ENCODE measurements at regions not wholly inside any gene's neighbourhood (a gene's known extent, or its start where the extent isn't known, plus 50 kb on each side); places are given as distances from the start of the nearest gene placed in this dataset.

DNA sequence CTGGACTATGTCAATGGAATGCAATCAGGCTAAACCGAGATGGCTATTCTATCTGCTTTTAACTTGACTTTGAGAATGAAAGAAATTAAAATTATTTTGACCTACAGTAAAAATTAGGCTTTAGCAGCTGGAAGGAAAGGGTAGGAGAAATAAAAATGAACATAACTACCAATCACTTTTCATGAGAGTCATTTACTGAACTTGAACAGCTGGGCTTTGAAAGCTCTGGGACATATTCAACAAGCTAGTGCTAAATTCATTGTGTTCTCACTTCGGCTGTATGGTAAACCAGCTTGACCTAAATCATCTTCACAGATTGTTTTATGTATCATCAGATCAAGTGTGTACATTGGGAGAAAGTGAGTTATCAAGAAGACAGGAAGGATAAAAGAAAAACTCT, 161.5 kb upstream of the STXBP5 start:
- TF ChIP-seq, protein P1, sequence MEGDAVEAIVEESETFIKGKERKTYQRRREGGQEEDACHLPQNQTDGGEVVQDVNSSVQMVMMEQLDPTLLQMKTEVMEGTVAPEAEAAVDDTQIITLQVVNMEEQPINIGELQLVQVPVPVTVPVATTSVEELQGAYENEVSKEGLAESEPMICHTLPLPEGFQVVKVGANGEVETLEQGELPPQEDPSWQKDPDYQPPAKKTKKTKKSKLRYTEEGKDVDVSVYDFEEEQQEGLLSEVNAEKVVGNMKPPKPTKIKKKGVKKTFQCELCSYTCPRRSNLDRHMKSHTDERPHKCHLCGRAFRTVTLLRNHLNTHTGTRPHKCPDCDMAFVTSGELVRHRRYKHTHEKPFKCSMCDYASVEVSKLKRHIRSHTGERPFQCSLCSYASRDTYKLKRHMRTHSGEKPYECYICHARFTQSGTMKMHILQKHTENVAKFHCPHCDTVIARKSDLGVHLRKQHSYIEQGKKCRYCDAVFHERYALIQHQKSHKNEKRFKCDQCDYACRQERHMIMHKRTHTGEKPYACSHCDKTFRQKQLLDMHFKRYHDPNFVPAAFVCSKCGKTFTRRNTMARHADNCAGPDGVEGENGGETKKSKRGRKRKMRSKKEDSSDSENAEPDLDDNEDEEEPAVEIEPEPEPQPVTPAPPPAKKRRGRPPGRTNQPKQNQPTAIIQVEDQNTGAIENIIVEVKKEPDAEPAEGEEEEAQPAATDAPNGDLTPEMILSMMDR (IDR thresholded peaks at IDR 0.05) = no peak
- no peak for TF ChIP-seq POLR2A (IDR thresholded peaks at IDR 0.05)
